A549 (cell line): ENCODE measurements at regions not wholly inside any gene's neighbourhood (a gene's known extent, or its start where the extent isn't known, plus 50 kb on each side); places are given as distances from the start of the nearest gene placed in this dataset.

Source experiments
- ATAC-seq, 2 experiments: fragments of 200-7000 bp in 1 of 2; fragments of >200 bp in 1 of 2; cut with Nextera tagmentation in 1 of 2; cut with Tn5 transposase in 1 of 2; 3 replicates each; pipeline versions ENCODE4 v1.8.0 to v1.9.1; 2018 to 2020; ENCODE audit warnings: mild to moderate bottlenecking in 1 of 2, moderate library complexity in 1 of 2
- CTCF ChIA-PET: fragments of 300-600 bp; sonication (Branson Sonifier 250); formaldehyde crosslinking; extraction: SDS; loops from one replicate; lab custom pipeline; 2021; ENCODE audit warnings: antibody characterized with exemption, inconsistent platforms; lab: Yijun Ruan, JAX
- POLR2A ChIA-PET: fragments of 350-600 bp; formaldehyde crosslinking; extraction: SDS; loops from one replicate; lab custom pipeline; 2021; ENCODE audit warnings: antibody characterized with exemption, inconsistent platforms; lab: Yijun Ruan, JAX
- DNase-seq, 2 experiments: peaks; one replicate each; pipeline versions ENCODE4 v3.0.0 to v3.0.0-alpha.2; 2011 to 2016; ENCODE audit warnings: low read depth in 1 of 2, low spot score in 1 of 2
- FAIRE-seq: peaks from 2 replicates; lab custom pipeline; 2011; peaks lifted over from hg19 to GRCh38; lab: Jason Lieb, UNC
- H3K27ac ChIP-seq, 2 experiments: fragments of >200 bp; sonication (Bioruptor Twin); formaldehyde crosslinking; 3 replicates each; pipeline ENCODE4 v1.5.1; 2016 to 2017
- H3K4me1 ChIP-seq: fragments of >200 bp; sonication (Bioruptor Twin); formaldehyde crosslinking; 3 replicates; pipeline ENCODE4 v1.6.1; 2016
- H3K4me2 ChIP-seq: fragments of >200 bp; sonication (Bioruptor Twin); formaldehyde crosslinking; 3 replicates; pipeline ENCODE4 v1.6.1; 2016
- H3K4me3 ChIP-seq: fragments of >200 bp; sonication (Bioruptor Twin); formaldehyde crosslinking; 3 replicates; pipeline ENCODE4 v1.5.1; 2016
- H3K9me3 ChIP-seq: fragments of >200 bp; sonication (Bioruptor Twin); formaldehyde crosslinking; 3 replicates; pipeline ENCODE4 v1.6.1; 2016
- BCL3 ChIP-seq: fragments of >200 bp; sonication (Bioruptor Twin); formaldehyde crosslinking; IDR thresholded peaks from 3 replicates; pipeline ENCODE4 v1.6.1; 2016
- BHLHE40 ChIP-seq: IDR thresholded peaks from 2 replicates; pipeline ENCODE4 v1.6.1; 2012; ENCODE audit warnings: low read depth, low read length, inconsistent platforms
- CEBPB ChIP-seq, 2 experiments: fragments of >200 bp in 1 of 2; sonication (Bioruptor Twin) in 1 of 2; formaldehyde crosslinking in 1 of 2; IDR thresholded peaks; 2 replicates each; pipeline ENCODE4 v1.6.1; 2012 to 2016
- CHD2 ChIP-seq: fragments of 150-350 bp; IDR thresholded peaks from 2 replicates; pipeline ENCODE4 v1.6.1; 2014; ENCODE audit warnings: low read length; ENCODE audit not compliant: partially characterized antibody
- CTCF ChIP-seq: fragments of >200 bp; sonication (Bioruptor Twin); formaldehyde crosslinking; IDR thresholded peaks from 3 replicates; pipeline ENCODE4 v1.5.1; 2016
- E2F6 ChIP-seq: IDR thresholded peaks from 2 replicates; pipeline ENCODE4 v1.6.1; 2012; ENCODE audit warnings: low read depth, borderline replicate concordance
- FOXS1 ChIP-seq: fragments of 250-450 bp; sonication (Bioruptor Pico); IDR thresholded peaks from 2 replicates; pipeline ENCODE4 v1.5.0; 2020; ENCODE audit warnings: mild to moderate bottlenecking, moderate library complexity
- GATA3 ChIP-seq: IDR thresholded peaks from 2 replicates; pipeline ENCODE4 v1.6.1; 2012; ENCODE audit warnings: borderline replicate concordance
- HOXB13 ChIP-seq: fragments of 250-450 bp; sonication (Bioruptor Pico); IDR thresholded peaks from 2 replicates; pipeline ENCODE4 v1.5.0; 2020; ENCODE audit warnings: low read depth, mild to moderate bottlenecking, moderate library complexity
- HOXB5 ChIP-seq: fragments of 250-450 bp; sonication (Bioruptor Pico); IDR thresholded peaks from 2 replicates; pipeline ENCODE4 v1.5.0; 2020; ENCODE audit warnings: mild to moderate bottlenecking, moderate library complexity
- JUN ChIP-seq, 2 experiments: fragments of >200 bp; sonication (Bioruptor Twin); formaldehyde crosslinking; IDR thresholded peaks; 2 replicates in 1 of 2; 3 replicates in 1 of 2; pipeline ENCODE4 v1.6.1; 2016 to 2017
- PHF8 ChIP-seq: fragments of 200-600 bp; sonication (generic); IDR thresholded peaks from 2 replicates; pipeline ENCODE4 v1.6.1; 2016; ENCODE audit warnings: low read depth, mild to moderate bottlenecking, antibody characterized with exemption, moderate library complexity, borderline replicate concordance
- RFX5 ChIP-seq: fragments of 450-650 bp; IDR thresholded peaks from 2 replicates; pipeline ENCODE4 v1.7.1; 2014; ENCODE audit warnings: antibody characterized with exemption, mild to moderate bottlenecking, moderate library complexity
- SMC3 ChIP-seq: fragments of >200 bp; sonication (Bioruptor Twin); formaldehyde crosslinking; IDR thresholded peaks from 3 replicates; pipeline ENCODE4 v1.6.1; 2018; ENCODE audit warnings: inconsistent platforms
- TFCP2L1 ChIP-seq: fragments of 250-450 bp; sonication (Bioruptor Pico); IDR thresholded peaks from 2 replicates; pipeline ENCODE4 v1.5.0; 2021; ENCODE audit warnings: mild to moderate bottlenecking
- TP53 ChIP-seq: fragments of 250-450 bp; sonication (Bioruptor Pico); IDR thresholded peaks from 2 replicates; pipeline ENCODE4 v1.5.0; 2021; ENCODE audit warnings: mild to moderate bottlenecking, moderate library complexity
- ZC3H11A ChIP-seq: fragments of 450-650 bp; IDR thresholded peaks from 2 replicates; pipeline ENCODE4 v1.6.1; 2014; ENCODE audit warnings: antibody characterized with exemption, mild to moderate bottlenecking
- ZSCAN20 ChIP-seq: fragments of 250-450 bp; sonication (Bioruptor Pico); IDR thresholded peaks from 2 replicates; pipeline ENCODE4 v1.8.0; 2022; ENCODE audit warnings: mild to moderate bottlenecking, moderate library complexity
- WGBS: methylation state at CpG from one replicate; pipeline ENCODE4 v1.1.6; 2017; ENCODE audit errors: missing lambda C conversion rate; 5-methylcytosine and 5-hydroxymethylcytosine counted together

GRCh38 chr2:66805016-66805865 lies 370.3 kb downstream of the MEIS1 start:
- FAIRE-seq (no peak), ATAC-seq (no peak), DNase-seq (no peak)
- CTCF ChIA-PET, result interaction anchor here (0.6 to 1.0 kb wide), 2 partner anchors 33 to 83 kb away, joined by 3 read pairs; no protein-coding TSS in a partner anchor
- no peak overlapping the region for H3K27ac ChIP-seq
- 35% methylated on average over 8 of the region's 8 CpGs for WGBS
- no peaks in the 10 kb centered on the region for H3K9me3 ChIP-seq
- POLR2A ChIA-PET, result no interaction called here
- TF ChIP-seq FOXS1 (no peak), ZSCAN20 (CRISPR knock-in tag) (no peak), BHLHE40 (no peak), RFX5 (no peak), SMC3 (no peak), CEBPB (IDR thresholded peaks at IDR 0.05) (no peak), CHD2 (no peak), PHF8 (no peak), GATA3 (no peak), HOXB5 (CRISPR knock-in tag) (no peak), BCL3 (no peak), TFCP2L1 (CRISPR knock-in tag) (no peak), CTCF (no peak), HOXB13 (CRISPR knock-in tag) (no peak), ZC3H11A (no peak)
- H3K4me2 ChIP-seq, result no peak overlapping the region
- H3K4me3 ChIP-seq, result no peak overlapping the region
- H3K4me1 ChIP-seq, result no peaks in the 10 kb centered on the region

GRCh38 chr2:66805968-66806367 lies 371.0 kb downstream of the MEIS1 start:
- DNase-seq, result no peak
- Histone ChIP-seq H3K4me3 (no peak overlapping the region), H3K9me3 (no peaks in the 10 kb centered on the region), H3K4me1 (no peaks in the 10 kb centered on the region), H3K4me2 (no peak overlapping the region), H3K27ac (no peak overlapping the region)
- FAIRE-seq, result no peak
- ChIA-PET CTCF (no interaction called here), POLR2A (no interaction called here)
- TF ChIP-seq TP53 (CRISPR knock-in tag), result no peak
- no peak for TF ChIP-seq CTCF
- TF ChIP-seq JUN (IDR thresholded peaks at IDR 0.05), result no peak
- no peak for TF ChIP-seq E2F6
- TF ChIP-seq TFCP2L1 (CRISPR knock-in tag), result no peak
- no peak for TF ChIP-seq FOXS1
- TF ChIP-seq ZSCAN20 (CRISPR knock-in tag), result no peak
- 38% methylated on average over 3 of the region's 3 CpGs for WGBS
- no peak for ATAC-seq
